B cell (primary cell): ENCODE measurements at regions not wholly inside any gene's neighbourhood (a gene's known extent, or its start where the extent isn't known, plus 50 kb on each side); places are given as distances from the start of the nearest gene placed in this dataset.

Source experiments
- ATAC-seq: fragments of 200-7000 bp; cut with Tn5 transposase; one replicate; pipeline ENCODE4 v1.10.0; 2021; ENCODE audit warnings: low read depth, mild to moderate bottlenecking, moderate number of reproducible peaks, moderate library complexity
- CTCF ChIA-PET: fragments of 350-600 bp; sonication (Branson Sonifier 250); formaldehyde crosslinking; loops from one replicate; lab custom pipeline; 2021; ENCODE audit warnings: antibody characterized with exemption, inconsistent platforms; lab: Charles Lee
- POLR2A ChIA-PET: fragments of 350-600 bp; sonication (Branson Sonifier 250); formaldehyde crosslinking; loops from one replicate; lab custom pipeline; 2021; ENCODE audit warnings: antibody characterized with exemption; lab: Charles Lee
- DNase-seq: peaks from one replicate; pipeline ENCODE4 v3.0.0; 2013
- H2AFZ ChIP-seq: 2 replicates; pipeline ENCODE4 v1.6.1; 2012; ENCODE audit warnings: mild to moderate bottlenecking, low read depth, low read length; ENCODE audit not compliant: insufficient read depth, poor library complexity, severe bottlenecking
- H3K27ac ChIP-seq, 2 donors: 1 replicate in 1 of 2; 2 replicates in 1 of 2; pipeline ENCODE4 v1.5.1; 2012 to 2013; ENCODE audit warnings: low read length in 2 of 2, mild to moderate bottlenecking in 2 of 2, moderate library complexity in 1 of 2
- H3K27me3 ChIP-seq, 4 experiments: fragments of 200-600 bp in 1 of 4; sonication (generic) in 1 of 4; replicated peaks in 1 of 4; 1 replicate in 2 of 4; 2 replicates in 2 of 4; pipeline versions ENCODE4 v1.6.1 to v1.7.0; 2013 to 2016; ENCODE audit warnings: low read length in 3 of 4, mild to moderate bottlenecking in 2 of 4, mixed read lengths in 1 of 4, moderate library complexity in 1 of 4; ENCODE audit not compliant: insufficient read depth in 4 of 4, control insufficient read depth in 3 of 4; ENCODE audit errors: control extremely low read depth in 1 of 4
- H3K36me3 ChIP-seq, 2 experiments: replicated peaks in 1 of 2; 1 replicate in 1 of 2; 2 replicates in 1 of 2; pipeline versions ENCODE4 v1.6.1 to v1.7.1; 2013; ENCODE audit warnings: low read length in 1 of 2; ENCODE audit not compliant: insufficient read depth in 2 of 2, control insufficient read depth in 1 of 2; ENCODE audit errors: control extremely low read depth in 1 of 2, extremely low read depth in 1 of 2
- H3K4me1 ChIP-seq, 2 donors: fragments of 200-600 bp in 1 of 2; sonication (generic) in 1 of 2; 1 replicate in 1 of 2; 2 replicates in 1 of 2; pipeline versions ENCODE4 v1.5.1 to v1.6.1; 2013 to 2017; ENCODE audit warnings: low read length in 2 of 2; ENCODE audit not compliant: control insufficient read depth in 2 of 2, insufficient read depth in 2 of 2
- H3K4me2 ChIP-seq: replicated peaks from 2 replicates; pipeline ENCODE3; 2012; ENCODE audit warnings: mild to moderate bottlenecking, low read depth, low read length; ENCODE audit not compliant: poor library complexity, severe bottlenecking
- H3K4me3 ChIP-seq, 5 experiments: fragments of 200-600 bp in 1 of 5; sonication (generic) in 1 of 5; 1 replicate in 3 of 5; 2 replicates in 2 of 5; pipeline versions ENCODE4 v1.5.1 to v1.7.0; 2011 to 2016; ENCODE audit warnings: low read length in 4 of 5, mild to moderate bottlenecking in 4 of 5, low read depth in 2 of 5, control low read depth in 1 of 5, moderate library complexity in 1 of 5; ENCODE audit not compliant: insufficient read depth in 1 of 5; ENCODE audit errors: control extremely low read depth in 1 of 5, extremely low read depth in 1 of 5
- H3K79me2 ChIP-seq: fragments of 200-600 bp; sonication (generic); one replicate; pipeline ENCODE4 v1.6.0; 2016; ENCODE audit warnings: low read length; ENCODE audit not compliant: control insufficient read depth, insufficient read depth
- H3K9ac ChIP-seq: fragments of 200-600 bp; sonication (generic); 2 replicates; pipeline ENCODE4 v1.6.1; 2017; ENCODE audit warnings: mild to moderate bottlenecking, low read length, moderate library complexity
- H3K9me3 ChIP-seq, 3 donors: one replicate each; pipeline versions ENCODE4 v1.6.1 to v1.7.1; 2013; ENCODE audit warnings: low read length in 2 of 3; ENCODE audit not compliant: control insufficient read depth in 2 of 3, insufficient read depth in 1 of 3; ENCODE audit errors: control extremely low read depth in 1 of 3
- H4K20me1 ChIP-seq: 2 replicates; pipeline ENCODE4 v1.6.0; 2012; ENCODE audit warnings: mild to moderate bottlenecking, low read length; ENCODE audit not compliant: insufficient read depth, control insufficient read depth, poor library complexity, severe bottlenecking
- H3K27ac Mint-ChIP-seq: one replicate; pipeline ENCODE4 v1.8.0; 2021; ENCODE audit warnings: mixed read lengths
- H3K27me3 Mint-ChIP-seq: one replicate; pipeline ENCODE4 v1.8.0; 2021; ENCODE audit warnings: mixed read lengths
- H3K4me1 Mint-ChIP-seq: one replicate; pipeline ENCODE4 v1.8.0; 2021; ENCODE audit warnings: mixed read lengths
- H3K4me3 Mint-ChIP-seq: one replicate; pipeline ENCODE4 v1.8.0; 2021; ENCODE audit warnings: mixed read lengths
- H3K9me3 Mint-ChIP-seq: one replicate; pipeline ENCODE4 v1.8.0; 2022; ENCODE audit warnings: mixed read lengths; ENCODE audit not compliant: insufficient read depth
- CTCF ChIP-seq: fragments of 200-600 bp; IDR thresholded peaks from one replicate; pipeline ENCODE4 v1.8.0; 2022; ENCODE audit warnings: antibody characterized with exemption, mild to moderate bottlenecking
- EZH2 ChIP-seq: IDR thresholded peaks from 2 replicates; pipeline ENCODE4 v1.6.1; 2012; ENCODE audit warnings: borderline replicate concordance, low read depth, mild to moderate bottlenecking, moderate library complexity, low read length; ENCODE audit not compliant: insufficient read depth, poor library complexity, severe bottlenecking
- WGBS: methylation state at CpG from one replicate; pipeline ENCODE4 v1.1.5; 2013; ENCODE audit warnings: missing lambda C conversion rate; ENCODE audit not compliant: insufficient coverage; 5-methylcytosine and 5-hydroxymethylcytosine counted together
- intact Hi-C: fragments of 100-400 bp; cut with micrococcal nuclease; formaldehyde crosslinking; loops from one replicate; pipeline ENCODE4 v1.10.0; 2022

GRCh38 chr2:188217264-188217663 is 74.4 kb upstream of the GULP1 start:
- Histone ChIP-seq H4K20me1 (no peaks in the 10 kb centered on the region), H3K79me2 (no peaks in the 10 kb centered on the region), H3K27me3 (no peaks in the 10 kb centered on the region), H3K4me3 (no peak overlapping the region), H3K27ac (no peak overlapping the region), H2AFZ (no peak overlapping the region), H3K4me1 (no peaks in the 10 kb centered on the region), H3K9ac (no peak overlapping the region), H3K36me3 (no peaks in the 10 kb centered on the region), H3K4me2 (no peak overlapping the region), H3K9me3 (no peaks in the 10 kb centered on the region)
- WGBS, result 100% methylated on average over 1 of the region's 4 CpGs
- TF ChIP-seq EZH2, result no peak
- TF ChIP-seq CTCF, result no peak
- ATAC-seq, result no peak
- intact Hi-C loops, result no loop called here
- ChIA-PET POLR2A (no interaction called here), CTCF (no interaction called here)
- H3K9me3 Mint-ChIP-seq, result peaks cover 2% of the 10 kb centered on the region
- DNase-seq, result no peak
- no peak overlapping the region for H3K27ac Mint-ChIP-seq
- H3K4me1 Mint-ChIP-seq, result no peaks in the 10 kb centered on the region
- H3K27me3 Mint-ChIP-seq, result no peaks in the 10 kb centered on the region
- no peak overlapping the region for H3K4me3 Mint-ChIP-seq

GRCh38 chr2:188219541-188219940 is 72.1 kb upstream of the GULP1 start:
- no peaks in the 10 kb centered on the region for H3K79me2 ChIP-seq
- Mint-ChIP-seq H3K4me3 (no peak overlapping the region), H3K27ac (no peak overlapping the region), H3K4me1 (no peaks in the 10 kb centered on the region), H3K27me3 (no peaks in the 10 kb centered on the region), H3K9me3 (peaks cover 2% of the 10 kb centered on the region)
- no peak overlapping the region for H2AFZ ChIP-seq
- H4K20me1 ChIP-seq, result no peaks in the 10 kb centered on the region
- no peak overlapping the region for H3K27ac ChIP-seq
- no peak overlapping the region for H3K4me2 ChIP-seq
- H3K27me3 ChIP-seq, result no peaks in the 10 kb centered on the region
- no peaks in the 10 kb centered on the region for H3K4me1 ChIP-seq
- intact Hi-C loops, result no loop called here
- no peaks in the 10 kb centered on the region for H3K9me3 ChIP-seq
- ATAC-seq (no peak), DNase-seq (no peak)
- no peak overlapping the region for H3K9ac ChIP-seq
- ChIA-PET CTCF (no interaction called here), POLR2A (no interaction called here)
- TF ChIP-seq EZH2, result no peak
- TF ChIP-seq CTCF, result no peak
- 82% methylated on average over 1 of the region's 1 CpG for WGBS
- H3K4me3 ChIP-seq, result no peak overlapping the region
- no peaks in the 10 kb centered on the region for H3K36me3 ChIP-seq
